GM23338 (cell line): ENCODE measurements at regions not wholly inside any gene's neighbourhood (a gene's known extent, or its start where the extent isn't known, plus 50 kb on each side); places are given as distances from the start of the nearest gene placed in this dataset.

Experiments
- CREB1 ChIP-seq: fragments of 250-450 bp; sonication (Bioruptor Pico); IDR thresholded peaks from 2 replicates; pipeline ENCODE4 v1.5.0; 2020; ENCODE audit warnings: low read depth, mild to moderate bottlenecking, moderate library complexity
- CTCF ChIP-seq, 2 experiments: fragments of 200-600 bp in 1 of 2; sonication (generic) in 1 of 2; conservative IDR thresholded peaks; 2 replicates each; pipeline versions ENCODE4 v1.5.1 to v1.6.1; 2016 to 2017; ENCODE audit warnings: antibody characterized with exemption in 2 of 2, low read depth in 2 of 2, mild to moderate bottlenecking in 2 of 2, moderate library complexity in 1 of 2
- EZH2 ChIP-seq: fragments of 200-600 bp; sonication (generic); IDR thresholded peaks from one replicate; pipeline ENCODE4 v1.8.0; 2017; ENCODE audit warnings: antibody characterized with exemption, mild to moderate bottlenecking, low read depth; ENCODE audit not compliant: unreplicated experiment
- EZH2phosphoT487 ChIP-seq: fragments of 200-600 bp; sonication (generic); IDR thresholded peaks from one replicate; pipeline ENCODE4 v1.8.1; 2018; ENCODE audit warnings: antibody characterized with exemption; ENCODE audit not compliant: unreplicated experiment
- POLR2AphosphoS5 ChIP-seq: IDR thresholded peaks from 2 replicates; pipeline ENCODE4 v1.6.1; 2016; ENCODE audit warnings: antibody characterized with exemption, low read depth
- STAT1 ChIP-seq: IDR thresholded peaks from one replicate; pipeline ENCODE4 v1.6.1; 2016; ENCODE audit warnings: antibody characterized with exemption; ENCODE audit not compliant: unreplicated experiment
- ZNF331 ChIP-seq: fragments of 250-450 bp; sonication (Bioruptor Pico); IDR thresholded peaks from 2 replicates; pipeline ENCODE4 v1.5.0; 2020; ENCODE audit warnings: low read depth, mild to moderate bottlenecking, moderate library complexity
- TF ChIP-seq, protein P1 (sequence below): IDR thresholded peaks from one replicate; pipeline ENCODE4 v1.6.1; 2018; ENCODE audit warnings: antibody characterized with exemption; ENCODE audit not compliant: unreplicated experiment
- TF ChIP-seq, protein P2 (sequence below): fragments of 250-450 bp; sonication (Bioruptor Pico); IDR thresholded peaks from 2 replicates; pipeline ENCODE4 v1.5.0; 2020; ENCODE audit warnings: mild to moderate bottlenecking, moderate library complexity
- TF ChIP-seq, protein P3 (sequence below): IDR thresholded peaks from 2 replicates; pipeline ENCODE4 v1.6.1; 2016; ENCODE audit warnings: antibody characterized with exemption

DNA sequence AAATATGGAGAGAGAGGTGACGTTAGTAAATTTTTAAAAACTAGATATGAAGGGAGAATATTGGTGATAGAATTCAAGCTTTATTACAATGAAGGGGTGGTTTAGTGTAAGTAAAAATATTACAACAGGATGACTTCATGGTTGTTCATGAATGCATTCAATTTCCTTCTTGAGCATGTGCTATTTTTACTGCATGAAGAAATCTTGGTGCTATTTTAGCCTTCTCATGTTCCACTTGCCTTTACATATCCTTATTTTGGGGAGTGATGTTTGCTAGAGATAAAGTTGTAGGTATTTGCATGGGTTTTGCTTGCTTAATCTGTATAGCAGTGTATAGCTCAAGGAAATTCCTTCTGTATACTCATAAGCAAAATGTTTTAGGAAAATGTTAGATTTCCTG is 195.0 kb upstream of the MMADHC start:
- TF ChIP-seq EZH2 (no peak), EZH2phosphoT487 (no peak), CTCF (conservative IDR thresholded peaks at IDR 0.05; ENCODE audit: low read depth in 2 of 2) (no peak), CREB1 (CRISPR knock-in tag) (no peak), POLR2AphosphoS5 (no peak), ZNF331 (CRISPR knock-in tag) (no peak), STAT1 (no peak)
- TF ChIP-seq, protein P1, sequence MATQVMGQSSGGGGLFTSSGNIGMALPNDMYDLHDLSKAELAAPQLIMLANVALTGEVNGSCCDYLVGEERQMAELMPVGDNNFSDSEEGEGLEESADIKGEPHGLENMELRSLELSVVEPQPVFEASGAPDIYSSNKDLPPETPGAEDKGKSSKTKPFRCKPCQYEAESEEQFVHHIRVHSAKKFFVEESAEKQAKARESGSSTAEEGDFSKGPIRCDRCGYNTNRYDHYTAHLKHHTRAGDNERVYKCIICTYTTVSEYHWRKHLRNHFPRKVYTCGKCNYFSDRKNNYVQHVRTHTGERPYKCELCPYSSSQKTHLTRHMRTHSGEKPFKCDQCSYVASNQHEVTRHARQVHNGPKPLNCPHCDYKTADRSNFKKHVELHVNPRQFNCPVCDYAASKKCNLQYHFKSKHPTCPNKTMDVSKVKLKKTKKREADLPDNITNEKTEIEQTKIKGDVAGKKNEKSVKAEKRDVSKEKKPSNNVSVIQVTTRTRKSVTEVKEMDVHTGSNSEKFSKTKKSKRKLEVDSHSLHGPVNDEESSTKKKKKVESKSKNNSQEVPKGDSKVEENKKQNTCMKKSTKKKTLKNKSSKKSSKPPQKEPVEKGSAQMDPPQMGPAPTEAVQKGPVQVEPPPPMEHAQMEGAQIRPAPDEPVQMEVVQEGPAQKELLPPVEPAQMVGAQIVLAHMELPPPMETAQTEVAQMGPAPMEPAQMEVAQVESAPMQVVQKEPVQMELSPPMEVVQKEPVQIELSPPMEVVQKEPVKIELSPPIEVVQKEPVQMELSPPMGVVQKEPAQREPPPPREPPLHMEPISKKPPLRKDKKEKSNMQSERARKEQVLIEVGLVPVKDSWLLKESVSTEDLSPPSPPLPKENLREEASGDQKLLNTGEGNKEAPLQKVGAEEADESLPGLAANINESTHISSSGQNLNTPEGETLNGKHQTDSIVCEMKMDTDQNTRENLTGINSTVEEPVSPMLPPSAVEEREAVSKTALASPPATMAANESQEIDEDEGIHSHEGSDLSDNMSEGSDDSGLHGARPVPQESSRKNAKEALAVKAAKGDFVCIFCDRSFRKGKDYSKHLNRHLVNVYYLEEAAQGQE, result no peak
- TF ChIP-seq, protein P2, sequence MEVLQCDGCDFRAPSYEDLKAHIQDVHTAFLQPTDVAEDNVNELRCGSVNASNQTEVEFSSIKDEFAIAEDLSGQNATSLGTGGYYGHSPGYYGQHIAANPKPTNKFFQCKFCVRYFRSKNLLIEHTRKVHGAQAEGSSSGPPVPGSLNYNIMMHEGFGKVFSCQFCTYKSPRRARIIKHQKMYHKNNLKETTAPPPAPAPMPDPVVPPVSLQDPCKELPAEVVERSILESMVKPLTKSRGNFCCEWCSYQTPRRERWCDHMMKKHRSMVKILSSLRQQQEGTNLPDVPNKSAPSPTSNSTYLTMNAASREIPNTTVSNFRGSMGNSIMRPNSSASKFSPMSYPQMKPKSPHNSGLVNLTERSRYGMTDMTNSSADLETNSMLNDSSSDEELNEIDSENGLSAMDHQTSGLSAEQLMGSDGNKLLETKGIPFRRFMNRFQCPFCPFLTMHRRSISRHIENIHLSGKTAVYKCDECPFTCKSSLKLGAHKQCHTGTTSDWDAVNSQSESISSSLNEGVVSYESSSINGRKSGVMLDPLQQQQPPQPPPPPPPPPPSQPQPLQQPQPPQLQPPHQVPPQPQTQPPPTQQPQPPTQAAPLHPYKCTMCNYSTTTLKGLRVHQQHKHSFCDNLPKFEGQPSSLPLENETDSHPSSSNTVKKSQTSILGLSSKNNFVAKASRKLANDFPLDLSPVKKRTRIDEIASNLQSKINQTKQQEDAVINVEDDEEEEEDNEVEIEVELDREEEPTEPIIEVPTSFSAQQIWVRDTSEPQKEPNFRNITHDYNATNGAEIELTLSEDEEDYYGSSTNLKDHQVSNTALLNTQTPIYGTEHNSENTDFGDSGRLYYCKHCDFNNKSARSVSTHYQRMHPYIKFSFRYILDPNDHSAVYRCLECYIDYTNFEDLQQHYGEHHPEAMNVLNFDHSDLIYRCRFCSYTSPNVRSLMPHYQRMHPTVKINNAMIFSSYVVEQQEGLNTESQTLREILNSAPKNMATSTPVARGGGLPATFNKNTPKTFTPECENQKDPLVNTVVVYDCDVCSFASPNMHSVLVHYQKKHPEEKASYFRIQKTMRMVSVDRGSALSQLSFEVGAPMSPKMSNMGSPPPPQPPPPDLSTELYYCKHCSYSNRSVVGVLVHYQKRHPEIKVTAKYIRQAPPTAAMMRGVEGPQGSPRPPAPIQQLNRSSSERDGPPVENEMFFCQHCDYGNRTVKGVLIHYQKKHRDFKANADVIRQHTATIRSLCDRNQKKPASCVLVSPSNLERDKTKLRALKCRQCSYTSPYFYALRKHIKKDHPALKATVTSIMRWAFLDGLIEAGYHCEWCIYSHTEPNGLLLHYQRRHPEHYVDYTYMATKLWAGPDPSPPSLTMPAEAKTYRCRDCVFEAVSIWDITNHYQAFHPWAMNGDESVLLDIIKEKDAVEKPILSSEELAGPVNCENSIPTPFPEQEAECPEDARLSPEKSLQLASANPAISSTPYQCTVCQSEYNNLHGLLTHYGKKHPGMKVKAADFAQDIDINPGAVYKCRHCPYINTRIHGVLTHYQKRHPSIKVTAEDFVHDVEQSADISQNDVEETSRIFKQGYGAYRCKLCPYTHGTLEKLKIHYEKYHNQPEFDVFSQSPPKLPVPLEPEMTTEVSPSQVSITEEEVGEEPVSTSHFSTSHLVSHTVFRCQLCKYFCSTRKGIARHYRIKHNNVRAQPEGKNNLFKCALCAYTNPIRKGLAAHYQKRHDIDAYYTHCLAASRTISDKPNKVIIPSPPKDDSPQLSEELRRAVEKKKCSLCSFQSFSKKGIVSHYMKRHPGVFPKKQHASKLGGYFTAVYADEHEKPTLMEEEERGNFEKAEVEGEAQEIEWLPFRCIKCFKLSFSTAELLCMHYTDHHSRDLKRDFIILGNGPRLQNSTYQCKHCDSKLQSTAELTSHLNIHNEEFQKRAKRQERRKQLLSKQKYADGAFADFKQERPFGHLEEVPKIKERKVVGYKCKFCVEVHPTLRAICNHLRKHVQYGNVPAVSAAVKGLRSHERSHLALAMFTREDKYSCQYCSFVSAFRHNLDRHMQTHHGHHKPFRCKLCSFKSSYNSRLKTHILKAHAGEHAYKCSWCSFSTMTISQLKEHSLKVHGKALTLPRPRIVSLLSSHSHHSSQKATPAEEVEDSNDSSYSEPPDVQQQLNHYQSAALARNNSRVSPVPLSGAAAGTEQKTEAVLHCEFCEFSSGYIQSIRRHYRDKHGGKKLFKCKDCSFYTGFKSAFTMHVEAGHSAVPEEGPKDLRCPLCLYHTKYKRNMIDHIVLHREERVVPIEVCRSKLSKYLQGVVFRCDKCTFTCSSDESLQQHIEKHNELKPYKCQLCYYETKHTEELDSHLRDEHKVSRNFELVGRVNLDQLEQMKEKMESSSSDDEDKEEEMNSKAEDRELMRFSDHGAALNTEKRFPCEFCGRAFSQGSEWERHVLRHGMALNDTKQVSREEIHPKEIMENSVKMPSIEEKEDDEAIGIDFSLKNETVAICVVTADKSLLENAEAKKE, result no peak
- TF ChIP-seq, protein P3, sequence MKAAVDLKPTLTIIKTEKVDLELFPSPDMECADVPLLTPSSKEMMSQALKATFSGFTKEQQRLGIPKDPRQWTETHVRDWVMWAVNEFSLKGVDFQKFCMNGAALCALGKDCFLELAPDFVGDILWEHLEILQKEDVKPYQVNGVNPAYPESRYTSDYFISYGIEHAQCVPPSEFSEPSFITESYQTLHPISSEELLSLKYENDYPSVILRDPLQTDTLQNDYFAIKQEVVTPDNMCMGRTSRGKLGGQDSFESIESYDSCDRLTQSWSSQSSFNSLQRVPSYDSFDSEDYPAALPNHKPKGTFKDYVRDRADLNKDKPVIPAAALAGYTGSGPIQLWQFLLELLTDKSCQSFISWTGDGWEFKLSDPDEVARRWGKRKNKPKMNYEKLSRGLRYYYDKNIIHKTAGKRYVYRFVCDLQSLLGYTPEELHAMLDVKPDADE, result no peak
